GM18498 (cell line): ENCODE measurements at regions not wholly inside any gene's neighbourhood (a gene's known extent, or its start where the extent isn't known, plus 50 kb on each side); places are given as distances from the start of the nearest gene placed in this dataset.
A peak's percentile ranks its signal among the peaks of the same experiment; 100 is the strongest.

ENCODE experiments used
- ATAC-seq: cut with Tn5 transposase; IDR thresholded peaks from one replicate; pipeline ENCODE4 v1.9.1; 2021; ENCODE audit warnings: mild to moderate bottlenecking, moderate library complexity; ENCODE audit not compliant: unreplicated experiment

- no peak for ATAC-seq
These were observed 309.3 kb upstream of the MYT1L start for GRCh38 chr2:2640371-2640770.

- no peak for ATAC-seq
These were observed 308.4 kb upstream of the MYT1L start for GRCh38 chr2:2639251-2640139.

GRCh38 chr2:2638547-2639220 lies 307.6 kb upstream of the MYT1L start:
- no peak for ATAC-seq

GRCh38 chr2:2636813-2637212 lies 305.7 kb upstream of the MYT1L start:
- no peak for ATAC-seq

DNA sequence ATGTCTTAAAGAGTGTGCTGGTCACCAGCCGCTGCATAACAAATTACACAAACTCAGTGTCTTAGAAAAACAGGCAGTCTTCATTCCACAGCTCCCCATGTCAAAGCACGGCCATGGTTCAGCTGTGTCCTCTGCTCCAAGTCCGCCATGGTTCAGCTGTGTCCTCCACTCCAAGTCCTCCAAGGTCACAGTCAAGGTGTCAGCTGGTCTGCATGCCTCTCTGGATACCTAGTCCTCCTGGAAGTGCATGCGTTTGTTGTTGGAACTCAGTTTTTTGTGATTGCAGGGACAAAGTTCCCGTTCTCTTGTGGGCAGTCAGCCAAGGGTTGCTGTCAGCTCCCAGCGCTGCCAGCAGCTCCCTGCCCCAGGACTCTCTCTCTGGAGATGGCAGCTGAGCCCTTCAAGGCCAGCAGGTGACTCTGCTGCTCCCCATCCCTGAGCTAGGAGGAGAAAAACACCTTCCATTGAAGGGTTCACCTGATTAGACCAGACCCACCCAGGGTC lies 304.0 kb upstream of the MYT1L start:
- no peak for ATAC-seq

GRCh38 chr2:2633017-2633416 lies 301.9 kb upstream of the MYT1L start:
- ATAC-seq, result no peak

- ATAC-seq, result no peak
These were observed 292.9 kb upstream of the MYT1L start for GRCh38 chr2:2623939-2624338.

DNA sequence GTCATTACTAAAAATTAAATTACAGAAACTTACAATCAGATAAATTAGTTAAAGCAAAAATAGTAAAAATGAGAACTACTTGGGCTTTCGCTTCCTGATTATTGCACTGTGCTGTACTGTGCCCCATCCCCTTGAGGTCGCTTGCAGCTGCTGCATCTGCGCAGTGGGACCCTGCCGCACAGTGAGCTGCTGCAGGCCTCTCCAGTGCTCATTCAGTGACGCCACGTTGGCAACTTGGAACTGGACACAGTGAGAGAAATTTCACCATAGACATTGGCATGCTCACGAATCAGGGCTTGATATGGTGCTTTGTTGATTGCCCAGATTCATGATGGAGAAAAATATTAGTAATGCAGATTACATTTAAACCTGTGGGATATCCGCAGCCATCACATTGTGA lies 290.8 kb upstream of the MYT1L start:
- no peak for ATAC-seq

GRCh38 chr2:2620604-2621003 lies 289.5 kb upstream of the MYT1L start:
- ATAC-seq, result no peak

- ATAC-seq, result no peak
These were observed 288.9 kb upstream of the MYT1L start for GRCh38 chr2:2619995-2620394.

DNA sequence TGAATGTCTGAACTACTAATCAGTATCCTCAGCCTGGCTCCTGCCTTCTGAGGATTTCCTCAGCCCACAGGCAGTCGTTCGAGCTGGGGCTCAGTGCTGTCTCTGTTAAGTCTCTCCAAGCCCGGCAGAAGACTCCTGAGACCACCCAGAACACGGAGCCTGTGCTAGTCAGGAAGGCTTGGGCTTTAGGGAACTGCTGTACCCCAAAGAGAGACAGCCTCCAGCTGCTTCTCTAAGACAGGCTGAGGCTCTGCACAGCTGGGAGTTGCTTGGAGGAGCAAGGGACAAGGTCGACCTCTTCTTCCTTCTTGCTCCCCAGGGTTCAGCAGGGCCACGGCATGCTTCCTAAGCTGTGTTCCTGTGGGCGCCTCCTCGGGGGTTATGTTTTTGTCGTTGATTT lies 283.4 kb upstream of the MYT1L start:
- ATAC-seq, result no peak

GRCh38 chr2:2613279-2614199 lies 282.5 kb upstream of the MYT1L start:
- peak; percentile 99 for ATAC-seq

GRCh38 chr2:2610751-2611150 lies 279.7 kb upstream of the MYT1L start:
- ATAC-seq, result no peak

DNA sequence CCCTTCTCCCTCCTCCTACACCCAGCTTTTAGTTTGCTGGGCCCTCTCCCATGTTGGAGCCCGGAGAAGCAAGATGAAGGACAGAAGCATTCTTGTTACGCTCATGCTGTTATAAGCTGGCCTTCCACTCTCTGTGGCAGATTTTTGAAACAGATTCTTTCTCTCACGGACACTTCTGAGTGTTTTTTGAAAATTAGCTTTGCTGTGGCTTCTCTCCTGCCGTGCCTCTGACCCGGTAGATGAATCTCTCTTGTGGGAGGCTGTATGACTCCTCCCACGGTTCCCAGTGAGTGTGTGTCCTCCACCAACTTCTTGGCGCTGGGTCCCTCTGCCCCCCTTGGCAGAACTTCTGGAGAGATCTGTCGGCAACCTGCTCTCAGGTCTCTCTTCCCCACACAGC lies 269.3 kb upstream of the MYT1L start:
- no peak for ATAC-seq

DNA sequence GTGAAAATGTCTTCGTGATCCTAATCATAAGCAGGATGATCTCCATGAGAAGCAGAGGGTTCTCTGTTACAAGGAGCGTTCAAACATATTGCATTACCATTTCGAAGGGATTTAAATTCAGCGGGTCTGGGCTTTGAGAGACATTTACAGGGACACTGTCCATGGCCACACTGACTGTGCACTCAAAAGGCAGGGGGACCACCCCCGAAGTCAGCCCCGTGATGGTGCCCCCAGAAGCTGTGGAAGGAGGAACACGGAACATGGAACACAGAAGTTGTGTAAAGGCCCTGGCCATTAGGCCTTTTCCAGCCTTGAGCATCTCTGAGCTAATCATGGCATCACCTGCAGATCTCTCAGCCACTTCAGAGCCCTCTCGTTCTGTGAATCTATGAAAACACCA lies 268.4 kb upstream of the MYT1L start:
- ATAC-seq, result no peak

- no peak for ATAC-seq
These were observed 266.6 kb upstream of the MYT1L start for GRCh38 chr2:2597712-2598111.

- ATAC-seq, result no peak
These were observed 260.5 kb upstream of the MYT1L start for GRCh38 chr2:2591542-2591940.

- no peak for ATAC-seq
These were observed 259.9 kb upstream of the MYT1L start for GRCh38 chr2:2590841-2591541.

DNA sequence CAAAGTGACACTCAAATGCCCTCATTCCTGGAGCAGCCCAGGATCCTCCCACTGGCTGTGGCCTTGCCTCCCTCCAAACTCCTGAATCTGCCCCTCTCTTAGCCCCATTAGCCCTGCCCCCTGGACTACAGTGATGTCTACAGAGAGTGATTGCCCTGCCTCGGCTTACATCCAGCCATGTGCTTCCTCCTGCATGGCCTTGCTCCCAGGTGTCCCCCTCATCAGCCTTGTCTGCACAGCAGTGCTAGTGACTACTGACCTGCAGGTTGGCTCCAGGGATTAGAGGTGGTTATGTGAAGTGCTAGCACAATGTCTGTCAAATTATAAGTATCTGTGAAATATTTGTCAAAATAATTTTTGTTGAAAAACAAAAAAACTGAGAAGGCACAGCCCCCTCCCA lies 259.1 kb upstream of the MYT1L start:
- no peak for ATAC-seq

GRCh38 chr2:2588777-2589176 lies 257.7 kb upstream of the MYT1L start:
- no peak for ATAC-seq

DNA sequence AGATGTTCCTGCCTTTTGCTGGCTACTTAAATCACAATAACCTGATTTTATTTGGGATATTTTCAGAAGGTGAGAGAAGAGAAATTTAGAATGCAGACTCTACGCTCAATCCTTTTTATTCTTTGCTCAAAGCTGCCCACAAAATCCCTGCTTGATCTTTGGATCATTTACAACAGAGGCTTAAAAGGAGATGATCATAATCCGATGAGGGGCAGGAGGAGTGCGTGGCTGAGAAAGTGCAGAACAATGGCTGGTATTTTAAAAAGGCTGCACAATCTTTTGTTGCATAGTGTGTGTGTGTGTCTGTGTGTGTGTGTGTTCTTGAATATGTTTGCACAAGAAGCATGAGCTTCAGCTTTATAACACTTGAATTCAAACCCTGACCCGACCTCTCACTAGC lies 256.3 kb upstream of the MYT1L start:
- no peak for ATAC-seq
